ENCODE measurements at regions not wholly inside any gene's neighbourhood (a gene's known extent, or its start where the extent isn't known, plus 50 kb on each side); places are given as distances from the start of the nearest gene placed in this dataset.
"Not testable (repeated sequence)": the region's sequence is repeated elsewhere in the genome, so short reads cannot be mapped to it uniquely, and the experiment has no call there.

GRCh38 chr13:94800423-94800822 lies 88.1 kb upstream of the SOX21 start:
- no peak overlapping the region for H3K4me3 ChIP-seq (ENCODE audit: low read depth, low read length)
- no peak for DNase-seq (ENCODE audit: low read depth)
- TF ChIP-seq, protein P1, sequence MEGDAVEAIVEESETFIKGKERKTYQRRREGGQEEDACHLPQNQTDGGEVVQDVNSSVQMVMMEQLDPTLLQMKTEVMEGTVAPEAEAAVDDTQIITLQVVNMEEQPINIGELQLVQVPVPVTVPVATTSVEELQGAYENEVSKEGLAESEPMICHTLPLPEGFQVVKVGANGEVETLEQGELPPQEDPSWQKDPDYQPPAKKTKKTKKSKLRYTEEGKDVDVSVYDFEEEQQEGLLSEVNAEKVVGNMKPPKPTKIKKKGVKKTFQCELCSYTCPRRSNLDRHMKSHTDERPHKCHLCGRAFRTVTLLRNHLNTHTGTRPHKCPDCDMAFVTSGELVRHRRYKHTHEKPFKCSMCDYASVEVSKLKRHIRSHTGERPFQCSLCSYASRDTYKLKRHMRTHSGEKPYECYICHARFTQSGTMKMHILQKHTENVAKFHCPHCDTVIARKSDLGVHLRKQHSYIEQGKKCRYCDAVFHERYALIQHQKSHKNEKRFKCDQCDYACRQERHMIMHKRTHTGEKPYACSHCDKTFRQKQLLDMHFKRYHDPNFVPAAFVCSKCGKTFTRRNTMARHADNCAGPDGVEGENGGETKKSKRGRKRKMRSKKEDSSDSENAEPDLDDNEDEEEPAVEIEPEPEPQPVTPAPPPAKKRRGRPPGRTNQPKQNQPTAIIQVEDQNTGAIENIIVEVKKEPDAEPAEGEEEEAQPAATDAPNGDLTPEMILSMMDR (IDR thresholded peaks at IDR 0.05; ENCODE audit: low read depth, low read length, missing control alignments) = no peak

DNA sequence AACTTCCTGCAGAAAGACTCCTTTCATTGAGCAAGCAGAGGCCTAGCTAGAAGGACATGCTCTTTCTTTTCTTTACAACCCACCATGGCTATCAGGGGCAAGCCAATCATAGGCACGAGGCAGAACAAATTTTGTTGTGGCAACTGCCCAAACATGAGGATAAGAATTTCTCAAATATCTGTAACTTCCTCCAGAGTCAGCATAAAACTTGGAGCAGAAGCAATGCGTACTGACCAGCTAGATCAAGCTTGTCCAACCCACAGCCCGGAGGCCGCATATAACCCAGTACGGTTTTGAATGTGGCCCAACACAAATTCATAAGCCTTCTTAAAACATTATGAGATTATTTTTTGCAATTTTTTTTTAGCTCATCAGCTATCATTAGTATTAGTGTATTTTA lies 87.0 kb upstream of the SOX21 start:
- no peak for DNase-seq (ENCODE audit: low read depth)
- TF ChIP-seq, protein P1 (IDR thresholded peaks at IDR 0.05; ENCODE audit: low read depth, low read length, missing control alignments) = no peak
- H3K4me3 ChIP-seq (ENCODE audit: low read depth, low read length) = no peak overlapping the region

GRCh38 chr13:94798738-94799137 lies 86.4 kb upstream of the SOX21 start:
- no peak overlapping the region for H3K4me3 ChIP-seq (ENCODE audit: low read depth, low read length)
- no peak for DNase-seq (ENCODE audit: low read depth)

GRCh38 chr13:94795292-94795691 lies 82.9 kb upstream of the SOX21 start:
- TF ChIP-seq, protein P1 (IDR thresholded peaks at IDR 0.05; ENCODE audit: low read depth, low read length, missing control alignments) = no peak
- DNase-seq (ENCODE audit: low read depth) = no peak
- no peak overlapping the region for H3K4me3 ChIP-seq (ENCODE audit: low read depth, low read length)

More at GRCh38 chr13:94798738-94799137, 86.4 kb upstream of the SOX21 start:
- TF ChIP-seq, protein P1 (IDR thresholded peaks at IDR 0.05; ENCODE audit: low read depth, low read length, missing control alignments) = no peak

- not testable (repeated sequence) for DNase-seq (ENCODE audit: low read depth); H3K4me3 ChIP-seq (ENCODE audit: low read depth, low read length)
Observed at GRCh38 chr13:94786246-94786645, 73.9 kb upstream of the SOX21 start.

DNA sequence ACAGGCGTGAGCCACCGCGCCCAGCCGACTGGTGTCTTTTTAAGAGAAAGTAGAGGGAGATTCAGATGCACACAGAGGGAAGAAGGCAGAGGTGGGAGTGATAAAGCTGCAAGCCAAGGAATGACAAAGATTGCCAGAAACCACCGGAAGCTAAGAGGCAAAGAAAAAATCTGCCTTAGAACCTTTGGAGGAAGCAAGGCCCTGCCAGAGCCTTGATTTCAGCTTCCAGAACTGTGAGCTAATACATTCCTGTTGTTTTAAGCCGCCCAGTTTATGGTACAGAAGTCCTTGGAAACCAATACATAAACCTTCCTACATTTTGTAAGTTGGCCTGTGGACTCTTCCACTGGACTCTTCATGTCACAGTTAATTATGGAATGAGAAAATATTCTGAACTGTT lies 71.7 kb upstream of the SOX21 start:
- TF ChIP-seq, protein P1 (IDR thresholded peaks at IDR 0.05; ENCODE audit: low read depth, low read length, missing control alignments) = no peak
- no peak for DNase-seq (ENCODE audit: low read depth)
- H3K4me3 ChIP-seq (ENCODE audit: low read depth, low read length) = no peak overlapping the region

DNA sequence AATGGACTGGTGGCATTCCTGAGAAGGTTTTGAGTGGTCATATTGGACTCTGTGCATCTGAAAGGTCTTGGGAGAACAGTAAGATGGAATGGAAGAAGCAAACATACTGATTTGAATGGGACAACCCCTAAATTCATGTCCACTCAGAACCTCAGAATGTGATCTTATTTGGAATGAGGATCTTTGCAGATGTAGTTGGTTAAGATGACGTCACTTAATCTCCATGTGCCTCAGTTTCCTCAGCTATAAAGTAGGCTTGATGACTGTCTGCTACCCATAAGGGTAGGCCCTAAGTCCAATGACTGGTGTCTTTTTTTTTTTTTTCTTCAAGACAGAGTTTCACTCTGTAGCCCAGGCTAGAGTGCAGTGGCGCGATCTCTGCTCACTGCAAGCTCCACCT lies 71.1 kb upstream of the SOX21 start:
- H3K4me3 ChIP-seq (ENCODE audit: low read depth, low read length) = no peak overlapping the region
- DNase-seq (ENCODE audit: low read depth) = no peak
- TF ChIP-seq, protein P1 (IDR thresholded peaks at IDR 0.05; ENCODE audit: low read depth, low read length, missing control alignments) = no peak

DNA sequence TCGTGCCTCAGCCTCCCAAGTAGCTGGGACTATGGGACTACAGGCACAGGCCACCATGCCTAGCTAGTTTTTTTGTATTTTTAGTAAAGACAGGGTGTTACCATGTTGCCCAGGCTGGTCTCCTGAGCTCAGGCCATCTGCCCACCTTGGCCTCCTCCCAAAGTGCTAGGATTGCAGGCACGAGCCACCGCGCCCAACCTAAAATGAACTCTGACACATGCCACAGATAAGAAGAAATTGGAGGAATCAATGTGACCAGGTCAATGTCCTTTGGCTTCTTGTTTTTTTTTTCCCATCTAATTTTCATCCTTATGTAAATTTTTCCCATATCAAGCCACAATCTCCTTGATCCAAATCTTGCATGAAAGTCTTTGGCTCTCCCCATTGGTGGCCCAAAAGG lies 68.1 kb upstream of the SOX21 start:
- no peak for DNase-seq (ENCODE audit: low read depth)
- no peak overlapping the region for H3K4me3 ChIP-seq (ENCODE audit: low read depth, low read length)
- TF ChIP-seq, protein P1 (IDR thresholded peaks at IDR 0.05; ENCODE audit: low read depth, low read length, missing control alignments) = no peak
